GM12864 (cell line): ENCODE measurements at regions not wholly inside any gene's neighbourhood (a gene's known extent, or its start where the extent isn't known, plus 50 kb on each side); places are given as distances from the start of the nearest gene placed in this dataset.
"Not testable (repeated sequence)": the region's sequence is repeated elsewhere in the genome, so short reads cannot be mapped to it uniquely, and the experiment has no call there.

Experiments
- DNase-seq: peaks from one replicate; pipeline ENCODE4 v3.0.0-alpha.2; 2011; ENCODE audit warnings: low read depth
- H3K4me3 ChIP-seq: 2 replicates; pipeline ENCODE4 v1.5.1; 2011; ENCODE audit warnings: mild to moderate bottlenecking, low read depth, low read length, control low read depth
- CTCF ChIP-seq: IDR thresholded peaks from 2 replicates; pipeline ENCODE4 v1.5.1; 2011; ENCODE audit warnings: low read depth, mild to moderate bottlenecking, moderate library complexity, low read length, control low read depth, inconsistent platforms; ENCODE audit errors: missing control alignments

GRCh38 chr2:35503311-35503710 is 852.3 kb upstream of the CRIM1 start:
- DNase-seq: no peak
- H3K4me3 ChIP-seq: no peak overlapping the region
- no peak for TF ChIP-seq CTCF

- no peak for DNase-seq
- no peak overlapping the region for H3K4me3 ChIP-seq
- TF ChIP-seq CTCF: no peak
Observed at GRCh38 chr2:35501076-35501475, 854.5 kb upstream of the CRIM1 start.

- no peak overlapping the region for H3K4me3 ChIP-seq
- no peak for TF ChIP-seq CTCF
- DNase-seq: no peak
Observed at GRCh38 chr2:35496022-35496421, 859.6 kb upstream of the CRIM1 start.

- no peak for TF ChIP-seq CTCF
- no peak for DNase-seq
- H3K4me3 ChIP-seq: no peak overlapping the region
Observed at GRCh38 chr2:35495182-35495581, 860.4 kb upstream of the CRIM1 start.

GRCh38 chr2:35478121-35478520 is 877.5 kb upstream of the CRIM1 start:
- H3K4me3 ChIP-seq, DNase-seq: not testable (repeated sequence)

GRCh38 chr2:35468245-35468644 is 887.3 kb upstream of the CRIM1 start:
- no peak overlapping the region for H3K4me3 ChIP-seq
- no peak for TF ChIP-seq CTCF
- no peak for DNase-seq

- no peak for DNase-seq
- no peak overlapping the region for H3K4me3 ChIP-seq
- TF ChIP-seq CTCF: no peak
Observed at GRCh38 chr2:35463805-35464596, 891.6 kb upstream of the CRIM1 start.
